H9 (cell line): ENCODE measurements at regions not wholly inside any gene's neighbourhood (a gene's known extent, or its start where the extent isn't known, plus 50 kb on each side); places are given as distances from the start of the nearest gene placed in this dataset.

Experiments
- DNase-seq: peaks from one replicate; pipeline ENCODE4 v3.0.0-alpha.2; 2017
- H2AFZ ChIP-seq: one replicate; pipeline ENCODE4 v1.6.1; 2013; ENCODE audit warnings: mild to moderate bottlenecking, low read length, control low read depth, moderate library complexity
- H2AK5ac ChIP-seq: 2 replicates; pipeline ENCODE4 v1.6.1; 2013; ENCODE audit warnings: low read length, control low read depth, mixed read lengths; ENCODE audit not compliant: insufficient read length
- H2BK120ac ChIP-seq: one replicate; pipeline ENCODE4 v1.6.1; 2013; ENCODE audit warnings: low read depth, mild to moderate bottlenecking, low read length, control low read depth, inconsistent platforms; ENCODE audit not compliant: poor library complexity, severe bottlenecking
- H2BK12ac ChIP-seq: 2 replicates; pipeline ENCODE4 v1.6.1; 2013; ENCODE audit warnings: low read length, control low read depth, mixed read lengths, low read depth; ENCODE audit not compliant: insufficient read length
- H2BK15ac ChIP-seq: 2 replicates; pipeline ENCODE4 v1.6.1; 2013; ENCODE audit warnings: low read depth, low read length, control low read depth
- H2BK20ac ChIP-seq: one replicate; pipeline ENCODE4 v1.6.1; 2013; ENCODE audit warnings: low read depth, mild to moderate bottlenecking, low read length, control low read depth, inconsistent platforms; ENCODE audit not compliant: poor library complexity, severe bottlenecking
- H2BK5ac ChIP-seq: 2 replicates; pipeline ENCODE4 v1.6.1; 2013; ENCODE audit warnings: low read length, control low read depth, mixed read lengths; ENCODE audit not compliant: insufficient read length
- H3K14ac ChIP-seq: 2 replicates; pipeline ENCODE4 v1.6.1; 2013; ENCODE audit warnings: low read length, control low read depth; ENCODE audit not compliant: insufficient read depth
- H3K18ac ChIP-seq: 2 replicates; pipeline ENCODE4 v1.6.1; 2013; ENCODE audit warnings: low read depth, mild to moderate bottlenecking, mixed read lengths, low read length, control low read depth; ENCODE audit not compliant: insufficient read length
- H3K23ac ChIP-seq: 2 replicates; pipeline ENCODE4 v1.6.1; 2013; ENCODE audit warnings: low read length, control low read depth, mixed read lengths, low read depth; ENCODE audit not compliant: insufficient read length
- H3K23me2 ChIP-seq: 2 replicates; pipeline ENCODE4 v1.6.1; 2013; ENCODE audit warnings: low read depth, mild to moderate bottlenecking, mixed read lengths, low read length, control low read depth; ENCODE audit not compliant: insufficient read length, poor library complexity, severe bottlenecking
- H3K27ac ChIP-seq: 2 replicates; pipeline ENCODE4 v1.5.1; 2013; ENCODE audit warnings: low read length, control low read depth, mixed read lengths, low read depth; ENCODE audit not compliant: insufficient read length
- H3K27me3 ChIP-seq: 2 replicates; pipeline ENCODE4 v1.6.1; 2013; ENCODE audit warnings: low read length, control low read depth, inconsistent platforms; ENCODE audit not compliant: insufficient read depth
- H3K4ac ChIP-seq: 2 replicates; pipeline ENCODE4 v1.6.1; 2013; ENCODE audit warnings: low read depth, mild to moderate bottlenecking, control low read depth, inconsistent platforms, low read length, moderate library complexity
- H3K4me1 ChIP-seq: 2 replicates; pipeline ENCODE4 v1.6.1; 2013; ENCODE audit warnings: low read length, control low read depth, inconsistent platforms; ENCODE audit not compliant: insufficient read depth
- H3K4me2 ChIP-seq: 2 replicates; pipeline ENCODE4 v1.6.1; 2013; ENCODE audit warnings: low read length, control low read depth, mixed read lengths; ENCODE audit not compliant: insufficient read length, insufficient read depth
- H3K56ac ChIP-seq: 2 replicates; pipeline ENCODE4 v1.6.1; 2013; ENCODE audit warnings: low read depth, mild to moderate bottlenecking, mixed read lengths, low read length, control low read depth; ENCODE audit not compliant: insufficient read length
- H3K79me1 ChIP-seq: 2 replicates; pipeline ENCODE4 v1.6.1; 2013; ENCODE audit warnings: low read depth, mild to moderate bottlenecking, moderate library complexity, low read length, control low read depth, inconsistent platforms; ENCODE audit not compliant: insufficient read depth, poor library complexity, severe bottlenecking
- H3K79me2 ChIP-seq: 2 replicates; pipeline ENCODE4 v1.6.1; 2013; ENCODE audit warnings: low read length, control low read depth, inconsistent platforms; ENCODE audit not compliant: insufficient read depth
- H3K9ac ChIP-seq: 2 replicates; pipeline ENCODE4 v1.6.1; 2013; ENCODE audit warnings: low read length, control low read depth, mixed read lengths; ENCODE audit not compliant: insufficient read length; ENCODE audit errors: extremely low read depth
- H3K9me3 ChIP-seq: one replicate; pipeline ENCODE4 v1.6.1; 2013; ENCODE audit warnings: low read depth, low read length, inconsistent platforms; ENCODE audit not compliant: control insufficient read depth
- H3T11ph ChIP-seq: one replicate; pipeline ENCODE4 v1.6.1; 2013; ENCODE audit warnings: mild to moderate bottlenecking, low read length, control low read depth, inconsistent platforms
- H4K20me1 ChIP-seq: one replicate; pipeline ENCODE4 v1.6.1; 2013; ENCODE audit not compliant: control insufficient read depth, insufficient read length, insufficient read depth
- H4K5ac ChIP-seq: 2 replicates; pipeline ENCODE4 v1.6.1; 2013; ENCODE audit warnings: low read depth, mild to moderate bottlenecking, mixed read lengths, low read length, control low read depth; ENCODE audit not compliant: insufficient read length
- H4K8ac ChIP-seq: replicated peaks from 2 replicates; pipeline ENCODE4 v1.6.1; 2013; ENCODE audit warnings: low read length, control low read depth, mixed read lengths, low read depth; ENCODE audit not compliant: insufficient read length
- H4K91ac ChIP-seq: 2 replicates; pipeline ENCODE4 v1.6.1; 2013; ENCODE audit warnings: low read depth, mild to moderate bottlenecking, moderate library complexity, mixed read lengths, low read length, control low read depth; ENCODE audit not compliant: insufficient read length
- H3K27ac Mint-ChIP-seq, 3 experiments: 2 replicates in 2 of 3; 3 replicates in 1 of 3; pipeline ENCODE4 v1.8.0; 2020 to 2021; ENCODE audit warnings: mixed read lengths in 3 of 3, mild to moderate bottlenecking in 1 of 3, moderate library complexity in 1 of 3
- H3K27me3 Mint-ChIP-seq: 2 replicates; pipeline ENCODE4 v1.8.0; 2021; ENCODE audit warnings: low read depth, mild to moderate bottlenecking, moderate library complexity, mixed read lengths
- H3K36me3 Mint-ChIP-seq, 3 experiments: 2 replicates in 2 of 3; 3 replicates in 1 of 3; pipeline ENCODE4 v1.8.0; 2020 to 2021; ENCODE audit warnings: low read depth in 3 of 3, mixed read lengths in 3 of 3; ENCODE audit not compliant: insufficient read depth in 1 of 3
- H3K4me1 Mint-ChIP-seq, 2 experiments: 2 replicates each; pipeline ENCODE4 v1.8.0; 2020; ENCODE audit warnings: mixed read lengths in 2 of 2
- H3K4me3 Mint-ChIP-seq, 2 experiments: 2 replicates in 1 of 2; 3 replicates in 1 of 2; pipeline ENCODE4 v1.8.0; 2020 to 2021; ENCODE audit warnings: mild to moderate bottlenecking in 2 of 2, mixed read lengths in 2 of 2, moderate library complexity in 1 of 2
- H3K9me3 Mint-ChIP-seq, 2 experiments: 2 replicates in 1 of 2; 3 replicates in 1 of 2; pipeline ENCODE4 v1.8.0; 2020; ENCODE audit warnings: mild to moderate bottlenecking in 2 of 2, mixed read lengths in 2 of 2, moderate library complexity in 1 of 2
- CTCF ChIP-seq: fragments of 200-600 bp; sonication (generic); conservative IDR thresholded peaks from 3 replicates; pipeline ENCODE4 v1.8.0; 2021; ENCODE audit warnings: antibody characterized with exemption, mild to moderate bottlenecking
- WGBS: extraction: QIAGEN DNeasy Blood & Tissue Kit; methylation state at CpG from one replicate; pipeline ENCODE4 v1.1.7; 2013; ENCODE audit warnings: missing lambda C conversion rate, low lambda C conversion rate, mixed read lengths; ENCODE audit not compliant: insufficient read length; ENCODE audit errors: extremely low coverage; 5-methylcytosine and 5-hydroxymethylcytosine counted together

- Mint-ChIP-seq H3K9me3 (no peaks in the 10 kb centered on the region; a peak in 1 of 5 replicates), H3K27me3 (no peaks in the 10 kb centered on the region), H3K36me3 (no peaks in the 10 kb centered on the region), H3K4me1 (peaks cover 7 to 11% of the 10 kb centered on the region in 2 experiments), H3K4me3 (no peak overlapping the region), H3K27ac (no peak overlapping the region)
- DNase-seq = no peak
- no peak overlapping the region for H2AFZ ChIP-seq
- no peak overlapping the region for H3K4ac ChIP-seq
- no peak overlapping the region for H2BK20ac ChIP-seq
- H3K27me3 ChIP-seq = no peaks in the 10 kb centered on the region
- no peaks in the 10 kb centered on the region for H3K4me1 ChIP-seq
- no peaks in the 10 kb centered on the region for H3K79me2 ChIP-seq
- no peaks in the 10 kb centered on the region for H3K23me2 ChIP-seq
- no peak overlapping the region for H3K9ac ChIP-seq
- H3K14ac ChIP-seq = no peak overlapping the region
- H3T11ph ChIP-seq = no peak overlapping the region
- no peak overlapping the region for H2BK12ac ChIP-seq
- no peak overlapping the region for H4K5ac ChIP-seq
- WGBS = no CpG with 5 or more reads among the region's 2 CpGs
- no peak overlapping the region for H2BK5ac ChIP-seq
- H4K8ac ChIP-seq = no peak overlapping the region
- no peak overlapping the region for H3K56ac ChIP-seq
- no peaks in the 10 kb centered on the region for H3K79me1 ChIP-seq
- H3K4me2 ChIP-seq = no peak overlapping the region
- H3K27ac ChIP-seq = no peak overlapping the region
- no peak overlapping the region for H3K23ac ChIP-seq
- no peak overlapping the region for H3K18ac ChIP-seq
- H4K91ac ChIP-seq = no peak overlapping the region
- no peak overlapping the region for H2AK5ac ChIP-seq
- TF ChIP-seq CTCF = no peak
- H2BK15ac ChIP-seq = no peak overlapping the region
- no peaks in the 10 kb centered on the region for H4K20me1 ChIP-seq
- H3K9me3 ChIP-seq = no peaks in the 10 kb centered on the region
- H2BK120ac ChIP-seq = no peak overlapping the region
Measured at GRCh38 chr10:84077768-84078167, 61.5 kb upstream of the GHITM start.
